Activated CD8-positive, alpha-beta T cell treated with anti-CD3 and anti-CD28 coated beads, Interleukin-2, amount 10 ng/mL, durations not matched to agents 7 days and 5 days (primary cell): ENCODE measurements at regions not wholly inside any gene's neighbourhood (a gene's known extent, or its start where the extent isn't known, plus 50 kb on each side); places are given as distances from the start of the nearest gene placed in this dataset.
"Not testable (repeated sequence)": the region's sequence is repeated elsewhere in the genome, so short reads cannot be mapped to it uniquely, and the experiment has no call there.

Experiments used
- ATAC-seq: fragments of 150-1000 bp; cut with Tn5 transposase; one replicate; pipeline ENCODE4 v1.10.0; 2021; ENCODE audit warnings: moderate library complexity
- CTCF ChIA-PET: fragments of 350-600 bp; sonication (Branson Sonifier 250); formaldehyde crosslinking; loops from one replicate; lab custom pipeline; 2021; ENCODE audit warnings: antibody characterized with exemption; lab: Charles Lee
- POLR2A ChIA-PET: fragments of 350-600 bp; sonication (Branson Sonifier 250); formaldehyde crosslinking; loops from one replicate; lab custom pipeline; 2021; ENCODE audit warnings: antibody characterized with exemption; lab: Charles Lee
- DNase-seq: peaks from one replicate; pipeline ENCODE4 v3.0.0-alpha.2; 2020
- H3K27ac Mint-ChIP-seq: one replicate; pipeline ENCODE4 v1.8.0; 2021; ENCODE audit warnings: mild to moderate bottlenecking, mixed read lengths
- H3K27me3 Mint-ChIP-seq: one replicate; pipeline ENCODE4 v1.8.0; 2021; ENCODE audit warnings: low read depth, mixed read lengths
- H3K36me3 Mint-ChIP-seq: one replicate; pipeline ENCODE4 v1.8.0; 2021; ENCODE audit warnings: low read depth, mixed read lengths
- H3K4me1 Mint-ChIP-seq: one replicate; pipeline ENCODE4 v1.8.0; 2021; ENCODE audit warnings: low read depth, mixed read lengths
- H3K4me3 Mint-ChIP-seq: one replicate; pipeline ENCODE4 v1.8.0; 2021; ENCODE audit warnings: mild to moderate bottlenecking, mixed read lengths
- H3K9me3 Mint-ChIP-seq: one replicate; pipeline ENCODE4 v1.8.0; 2022; ENCODE audit warnings: mixed read lengths; ENCODE audit not compliant: insufficient read depth

GRCh38 chr3:184440151-184440550, 60.3 kb downstream of the CHRD start:
- no peak overlapping the region for H3K4me3 Mint-ChIP-seq
- ATAC-seq, result no peak
- H3K27me3 Mint-ChIP-seq, result peaks cover 4% of the 10 kb centered on the region
- ChIA-PET POLR2A (no interaction called here), CTCF (no interaction called here)
- no peaks in the 10 kb centered on the region for H3K9me3 Mint-ChIP-seq
- no peak for DNase-seq
- no peak overlapping the region for H3K27ac Mint-ChIP-seq
- peaks cover 7% of the 10 kb centered on the region for H3K4me1 Mint-ChIP-seq
- H3K36me3 Mint-ChIP-seq, result no peaks in the 10 kb centered on the region

- Mint-ChIP-seq H3K4me3 (no peak overlapping the region), H3K9me3 (no peaks in the 10 kb centered on the region), H3K36me3 (no peaks in the 10 kb centered on the region), H3K27me3 (peaks cover 4% of the 10 kb centered on the region), H3K4me1 (peaks cover 7% of the 10 kb centered on the region), H3K27ac (no peak overlapping the region)
- ATAC-seq, result no peak
- peak; percentile 25 for DNase-seq
- CTCF ChIA-PET, result no interaction called here
- POLR2A ChIA-PET, result no interaction called here
These were observed 61.5 kb downstream of the CHRD start for GRCh38 chr3:184441202-184441900.

- Mint-ChIP-seq H3K4me1 (peaks cover 7% of the 10 kb centered on the region), H3K36me3 (no peaks in the 10 kb centered on the region), H3K4me3 (no peak overlapping the region), H3K27ac (no peak overlapping the region), H3K9me3 (no peaks in the 10 kb centered on the region), H3K27me3 (peaks cover 2% of the 10 kb centered on the region)
- ChIA-PET POLR2A (no interaction called here), CTCF (no interaction called here)
- DNase-seq, result no peak
- ATAC-seq, result no peak
These were observed 63.5 kb downstream of the CHRD start for GRCh38 chr3:184443364-184443763.

GRCh38 chr3:184443831-184444230, 64.0 kb downstream of the CHRD start:
- ChIA-PET CTCF (no interaction called here), POLR2A (no interaction called here)
- ATAC-seq (no peak), DNase-seq (no peak)
- no peaks in the 10 kb centered on the region for H3K9me3 Mint-ChIP-seq
- no peaks in the 10 kb centered on the region for H3K36me3 Mint-ChIP-seq
- no peak overlapping the region for H3K4me3 Mint-ChIP-seq
- no peak overlapping the region for H3K27ac Mint-ChIP-seq
- no peaks in the 10 kb centered on the region for H3K27me3 Mint-ChIP-seq
- H3K4me1 Mint-ChIP-seq, result peaks cover 7% of the 10 kb centered on the region

- H3K27me3 Mint-ChIP-seq, result no peaks in the 10 kb centered on the region
- POLR2A ChIA-PET, result no interaction called here
- no peaks in the 10 kb centered on the region for H3K36me3 Mint-ChIP-seq
- no peaks in the 10 kb centered on the region for H3K9me3 Mint-ChIP-seq
- H3K4me1 Mint-ChIP-seq, result no peaks in the 10 kb centered on the region
- CTCF ChIA-PET, result no interaction called here
- ATAC-seq (no peak), DNase-seq (no peak)
- no peak overlapping the region for H3K4me3 Mint-ChIP-seq
- no peak overlapping the region for H3K27ac Mint-ChIP-seq
These were observed 68.7 kb downstream of the CHRD start for GRCh38 chr3:184448321-184449160.

- ATAC-seq (no peak), DNase-seq (no peak)
- Mint-ChIP-seq H3K27ac (no peak overlapping the region), H3K9me3 (no peaks in the 10 kb centered on the region), H3K36me3 (no peaks in the 10 kb centered on the region), H3K4me3 (no peak overlapping the region), H3K4me1 (no peaks in the 10 kb centered on the region), H3K27me3 (no peaks in the 10 kb centered on the region)
- ChIA-PET POLR2A (no interaction called here), CTCF (no interaction called here)
These were observed 69.3 kb downstream of the CHRD start for GRCh38 chr3:184449161-184449515.

GRCh38 chr3:184450547-184450946, 70.7 kb downstream of the CHRD start:
- Mint-ChIP-seq H3K9me3 (no peaks in the 10 kb centered on the region), H3K27me3 (no peaks in the 10 kb centered on the region)
- CTCF ChIA-PET, result no interaction called here

GRCh38 chr3:184453296-184453695, 73.4 kb downstream of the CHRD start:
- Mint-ChIP-seq H3K4me3 (no peak overlapping the region), H3K27ac (no peak overlapping the region), H3K9me3 (no peaks in the 10 kb centered on the region), H3K27me3 (no peaks in the 10 kb centered on the region), H3K36me3 (no peaks in the 10 kb centered on the region), H3K4me1 (no peaks in the 10 kb centered on the region)
- no peak for DNase-seq
- POLR2A ChIA-PET, result no interaction called here
- CTCF ChIA-PET, result no interaction called here
- no peak for ATAC-seq

More at GRCh38 chr3:184450547-184450946, 70.7 kb downstream of the CHRD start:
- DNase-seq (no peak), ATAC-seq (no peak)
- Mint-ChIP-seq H3K27ac (no peak overlapping the region), H3K4me1 (no peaks in the 10 kb centered on the region), H3K36me3 (no peaks in the 10 kb centered on the region), H3K4me3 (no peak overlapping the region)
- POLR2A ChIA-PET, result no interaction called here

- no peaks in the 10 kb centered on the region for H3K27me3 Mint-ChIP-seq
- no peak overlapping the region for H3K4me3 Mint-ChIP-seq
- DNase-seq (no peak), ATAC-seq (no peak)
- H3K36me3 Mint-ChIP-seq, result no peaks in the 10 kb centered on the region
- CTCF ChIA-PET, result no interaction called here
- no peak overlapping the region for H3K27ac Mint-ChIP-seq
- no peaks in the 10 kb centered on the region for H3K4me1 Mint-ChIP-seq
- POLR2A ChIA-PET, result no interaction called here
- H3K9me3 Mint-ChIP-seq, result no peaks in the 10 kb centered on the region
These were observed 76.1 kb downstream of the CHRD start for GRCh38 chr3:184455991-184456390.

GRCh38 chr3:184456476-184456875, 76.6 kb downstream of the CHRD start:
- Mint-ChIP-seq H3K36me3 (no peaks in the 10 kb centered on the region), H3K9me3 (no peaks in the 10 kb centered on the region), H3K27ac (no peak overlapping the region), H3K4me1 (no peaks in the 10 kb centered on the region), H3K4me3 (no peak overlapping the region), H3K27me3 (no peaks in the 10 kb centered on the region)
- CTCF ChIA-PET, result no interaction called here
- DNase-seq (no peak), ATAC-seq (no peak)
- POLR2A ChIA-PET, result no interaction called here

GRCh38 chr3:184457329-184457728, 77.5 kb downstream of the CHRD start:
- ChIA-PET POLR2A (no interaction called here), CTCF (no interaction called here)
- Mint-ChIP-seq H3K27ac (no peak overlapping the region), H3K9me3 (no peaks in the 10 kb centered on the region), H3K4me3 (no peak overlapping the region), H3K27me3 (peaks cover 3% of the 10 kb centered on the region), H3K36me3 (no peaks in the 10 kb centered on the region), H3K4me1 (no peaks in the 10 kb centered on the region)
- no peak for ATAC-seq
- no peak for DNase-seq

GRCh38 chr3:184457784-184458377, 78.0 kb downstream of the CHRD start:
- H3K27me3 Mint-ChIP-seq, DNase-seq, POLR2A ChIA-PET, H3K27ac Mint-ChIP-seq, H3K36me3 Mint-ChIP-seq, H3K9me3 Mint-ChIP-seq, CTCF ChIA-PET, H3K4me3 Mint-ChIP-seq, ATAC-seq, H3K4me1 Mint-ChIP-seq: not testable (repeated sequence)
